Thoracic aorta (tissue), 2 donors: ENCODE measurements at regions not wholly inside any gene's neighbourhood (a gene's known extent, or its start where the extent isn't known, plus 50 kb on each side); places are given as distances from the start of the nearest gene placed in this dataset.

Experiments used
- ATAC-seq: fragments of 150-250 bp; one replicate; pipeline ENCODE4 v1.8.0; 2017; ENCODE audit warnings: low read depth; ENCODE audit not compliant: insufficient number of reproducible peaks, low FRiP score
- DNase-seq: peaks from one replicate; pipeline ENCODE4 v3.0.0-alpha.2; 2020; ENCODE audit warnings: low spot score
- H3K27ac ChIP-seq, 2 donors: fragments of 200-600 bp; sonication (generic); 1 replicate in 1 of 2; 2 replicates in 1 of 2; pipeline ENCODE4 v1.5.1; 2016; ENCODE audit warnings: mild to moderate bottlenecking in 2 of 2, moderate library complexity in 2 of 2
- H3K27me3 ChIP-seq: fragments of 200-600 bp; sonication (generic); replicated peaks from 2 replicates; pipeline ENCODE4 v1.6.0; 2016; ENCODE audit warnings: mild to moderate bottlenecking; ENCODE audit not compliant: insufficient read depth
- H3K36me3 ChIP-seq: fragments of 200-600 bp; sonication (generic); one replicate; pipeline ENCODE4 v1.5.1; 2016
- H3K4me1 ChIP-seq, 2 donors: fragments of 200-600 bp; sonication (generic); 1 replicate in 1 of 2; 2 replicates in 1 of 2; pipeline versions ENCODE4 v1.5.1 to v1.6.0; 2016; ENCODE audit warnings: low read depth in 2 of 2, mild to moderate bottlenecking in 1 of 2; ENCODE audit not compliant: control insufficient read depth in 1 of 2
- H3K4me3 ChIP-seq: fragments of 200-600 bp; sonication (generic); 2 replicates; pipeline ENCODE4 v1.5.1; 2016; ENCODE audit warnings: mild to moderate bottlenecking
- H3K9me3 ChIP-seq: fragments of 200-600 bp; sonication (generic); 2 replicates; pipeline ENCODE4 v1.5.1; 2016
- CTCF ChIP-seq: fragments of 200-600 bp; sonication (generic); IDR thresholded peaks from one replicate; pipeline ENCODE4 v1.5.1; 2019; ENCODE audit warnings: antibody characterized with exemption

- no peaks in the 10 kb centered on the region for H3K9me3 ChIP-seq
- no peak for DNase-seq
- H3K4me3 ChIP-seq: no peak overlapping the region
- ATAC-seq: no peak
- no peaks in the 10 kb centered on the region for H3K27me3 ChIP-seq
- peaks cover 0 to 5% of the 10 kb centered on the region in 2 donors for H3K4me1 ChIP-seq
- no peak overlapping the region for H3K27ac ChIP-seq
- H3K36me3 ChIP-seq: no peaks in the 10 kb centered on the region
- TF ChIP-seq CTCF: no peak
Observed at GRCh38 chr20:39292193-39292736, 330.1 kb downstream of the DHX35 start.

- no peak overlapping the region for H3K4me3 ChIP-seq
- no peak overlapping the region for H3K27ac ChIP-seq
- no peaks in the 10 kb centered on the region for H3K27me3 ChIP-seq
- H3K36me3 ChIP-seq: no peaks in the 10 kb centered on the region
- TF ChIP-seq CTCF: no peak
- H3K9me3 ChIP-seq: no peaks in the 10 kb centered on the region
- H3K4me1 ChIP-seq: peaks cover 0 to 5% of the 10 kb centered on the region in 2 donors
- DNase-seq: no peak
- ATAC-seq: no peak
Observed at GRCh38 chr20:39291301-39291700, 329.2 kb downstream of the DHX35 start.

GRCh38 chr20:39290575-39290974, 328.4 kb downstream of the DHX35 start:
- TF ChIP-seq CTCF: no peak
- no peaks in the 10 kb centered on the region for H3K27me3 ChIP-seq

GRCh38 chr20:39289831-39290230, 327.7 kb downstream of the DHX35 start:
- Histone ChIP-seq H3K27ac (no peak overlapping the region), H3K27me3 (no peaks in the 10 kb centered on the region), H3K9me3 (no peaks in the 10 kb centered on the region), H3K36me3 (no peaks in the 10 kb centered on the region), H3K4me3 (no peak overlapping the region), H3K4me1 (peaks cover 0 to 5% of the 10 kb centered on the region in 2 donors)
- no peak for ATAC-seq
- no peak for TF ChIP-seq CTCF
- DNase-seq: no peak

More at GRCh38 chr20:39290575-39290974, 328.4 kb downstream of the DHX35 start:
- Histone ChIP-seq H3K27ac (no peak overlapping the region), H3K4me3 (no peak overlapping the region), H3K9me3 (no peaks in the 10 kb centered on the region), H3K36me3 (no peaks in the 10 kb centered on the region), H3K4me1 (peaks cover 0 to 5% of the 10 kb centered on the region in 2 donors)
- ATAC-seq: no peak
- no peak for DNase-seq

- H3K36me3 ChIP-seq: no peaks in the 10 kb centered on the region
- no peak for ATAC-seq
- no peaks in the 10 kb centered on the region for H3K9me3 ChIP-seq
- H3K27ac ChIP-seq: no peak overlapping the region
- H3K4me1 ChIP-seq: peaks cover 0 to 5% of the 10 kb centered on the region in 2 donors
- no peak for DNase-seq
- no peaks in the 10 kb centered on the region for H3K27me3 ChIP-seq
- H3K4me3 ChIP-seq: no peak overlapping the region
- TF ChIP-seq CTCF: no peak
Observed at GRCh38 chr20:39289316-39289715, 327.2 kb downstream of the DHX35 start.
